H9 (cell line): ENCODE measurements at regions not wholly inside any gene's neighbourhood (a gene's known extent, or its start where the extent isn't known, plus 50 kb on each side); places are given as distances from the start of the nearest gene placed in this dataset.

Experiments used
- DNase-seq: peaks from one replicate; pipeline ENCODE4 v3.0.0-alpha.2; 2017
- H2AFZ ChIP-seq: one replicate; pipeline ENCODE4 v1.6.1; 2013; ENCODE audit warnings: mild to moderate bottlenecking, low read length, control low read depth, moderate library complexity
- H2AK5ac ChIP-seq: 2 replicates; pipeline ENCODE4 v1.6.1; 2013; ENCODE audit warnings: low read length, control low read depth, mixed read lengths; ENCODE audit not compliant: insufficient read length
- H2BK120ac ChIP-seq: one replicate; pipeline ENCODE4 v1.6.1; 2013; ENCODE audit warnings: low read depth, mild to moderate bottlenecking, low read length, control low read depth, inconsistent platforms; ENCODE audit not compliant: poor library complexity, severe bottlenecking
- H2BK12ac ChIP-seq: 2 replicates; pipeline ENCODE4 v1.6.1; 2013; ENCODE audit warnings: low read length, control low read depth, mixed read lengths, low read depth; ENCODE audit not compliant: insufficient read length
- H2BK15ac ChIP-seq: 2 replicates; pipeline ENCODE4 v1.6.1; 2013; ENCODE audit warnings: low read depth, low read length, control low read depth
- H2BK20ac ChIP-seq: one replicate; pipeline ENCODE4 v1.6.1; 2013; ENCODE audit warnings: low read depth, mild to moderate bottlenecking, low read length, control low read depth, inconsistent platforms; ENCODE audit not compliant: poor library complexity, severe bottlenecking
- H2BK5ac ChIP-seq: 2 replicates; pipeline ENCODE4 v1.6.1; 2013; ENCODE audit warnings: low read length, control low read depth, mixed read lengths; ENCODE audit not compliant: insufficient read length
- H3K14ac ChIP-seq: 2 replicates; pipeline ENCODE4 v1.6.1; 2013; ENCODE audit warnings: low read length, control low read depth; ENCODE audit not compliant: insufficient read depth
- H3K18ac ChIP-seq: 2 replicates; pipeline ENCODE4 v1.6.1; 2013; ENCODE audit warnings: low read depth, mild to moderate bottlenecking, mixed read lengths, low read length, control low read depth; ENCODE audit not compliant: insufficient read length
- H3K23ac ChIP-seq: 2 replicates; pipeline ENCODE4 v1.6.1; 2013; ENCODE audit warnings: low read length, control low read depth, mixed read lengths, low read depth; ENCODE audit not compliant: insufficient read length
- H3K23me2 ChIP-seq: 2 replicates; pipeline ENCODE4 v1.6.1; 2013; ENCODE audit warnings: low read depth, mild to moderate bottlenecking, mixed read lengths, low read length, control low read depth; ENCODE audit not compliant: insufficient read length, poor library complexity, severe bottlenecking
- H3K27ac ChIP-seq: 2 replicates; pipeline ENCODE4 v1.5.1; 2013; ENCODE audit warnings: low read length, control low read depth, mixed read lengths, low read depth; ENCODE audit not compliant: insufficient read length
- H3K27me3 ChIP-seq: 2 replicates; pipeline ENCODE4 v1.6.1; 2013; ENCODE audit warnings: low read length, control low read depth, inconsistent platforms; ENCODE audit not compliant: insufficient read depth
- H3K4ac ChIP-seq: 2 replicates; pipeline ENCODE4 v1.6.1; 2013; ENCODE audit warnings: low read depth, mild to moderate bottlenecking, control low read depth, inconsistent platforms, low read length, moderate library complexity
- H3K4me1 ChIP-seq: 2 replicates; pipeline ENCODE4 v1.6.1; 2013; ENCODE audit warnings: low read length, control low read depth, inconsistent platforms; ENCODE audit not compliant: insufficient read depth
- H3K4me2 ChIP-seq: 2 replicates; pipeline ENCODE4 v1.6.1; 2013; ENCODE audit warnings: low read length, control low read depth, mixed read lengths; ENCODE audit not compliant: insufficient read length, insufficient read depth
- H3K56ac ChIP-seq: 2 replicates; pipeline ENCODE4 v1.6.1; 2013; ENCODE audit warnings: low read depth, mild to moderate bottlenecking, mixed read lengths, low read length, control low read depth; ENCODE audit not compliant: insufficient read length
- H3K79me1 ChIP-seq: 2 replicates; pipeline ENCODE4 v1.6.1; 2013; ENCODE audit warnings: low read depth, mild to moderate bottlenecking, moderate library complexity, low read length, control low read depth, inconsistent platforms; ENCODE audit not compliant: insufficient read depth, poor library complexity, severe bottlenecking
- H3K79me2 ChIP-seq: 2 replicates; pipeline ENCODE4 v1.6.1; 2013; ENCODE audit warnings: low read length, control low read depth, inconsistent platforms; ENCODE audit not compliant: insufficient read depth
- H3K9ac ChIP-seq: 2 replicates; pipeline ENCODE4 v1.6.1; 2013; ENCODE audit warnings: low read length, control low read depth, mixed read lengths; ENCODE audit not compliant: insufficient read length; ENCODE audit errors: extremely low read depth
- H3K9me3 ChIP-seq: one replicate; pipeline ENCODE4 v1.6.1; 2013; ENCODE audit warnings: low read depth, low read length, inconsistent platforms; ENCODE audit not compliant: control insufficient read depth
- H3T11ph ChIP-seq: one replicate; pipeline ENCODE4 v1.6.1; 2013; ENCODE audit warnings: mild to moderate bottlenecking, low read length, control low read depth, inconsistent platforms
- H4K20me1 ChIP-seq: one replicate; pipeline ENCODE4 v1.6.1; 2013; ENCODE audit not compliant: control insufficient read depth, insufficient read length, insufficient read depth
- H4K5ac ChIP-seq: 2 replicates; pipeline ENCODE4 v1.6.1; 2013; ENCODE audit warnings: low read depth, mild to moderate bottlenecking, mixed read lengths, low read length, control low read depth; ENCODE audit not compliant: insufficient read length
- H4K8ac ChIP-seq: replicated peaks from 2 replicates; pipeline ENCODE4 v1.6.1; 2013; ENCODE audit warnings: low read length, control low read depth, mixed read lengths, low read depth; ENCODE audit not compliant: insufficient read length
- H4K91ac ChIP-seq: 2 replicates; pipeline ENCODE4 v1.6.1; 2013; ENCODE audit warnings: low read depth, mild to moderate bottlenecking, moderate library complexity, mixed read lengths, low read length, control low read depth; ENCODE audit not compliant: insufficient read length
- H3K27ac Mint-ChIP-seq, 3 experiments: 2 replicates in 2 of 3; 3 replicates in 1 of 3; pipeline ENCODE4 v1.8.0; 2020 to 2021; ENCODE audit warnings: mixed read lengths in 3 of 3, mild to moderate bottlenecking in 1 of 3, moderate library complexity in 1 of 3
- H3K27me3 Mint-ChIP-seq: 2 replicates; pipeline ENCODE4 v1.8.0; 2021; ENCODE audit warnings: low read depth, mild to moderate bottlenecking, moderate library complexity, mixed read lengths
- H3K36me3 Mint-ChIP-seq, 3 experiments: 2 replicates in 2 of 3; 3 replicates in 1 of 3; pipeline ENCODE4 v1.8.0; 2020 to 2021; ENCODE audit warnings: low read depth in 3 of 3, mixed read lengths in 3 of 3; ENCODE audit not compliant: insufficient read depth in 1 of 3
- H3K4me1 Mint-ChIP-seq, 2 experiments: 2 replicates each; pipeline ENCODE4 v1.8.0; 2020; ENCODE audit warnings: mixed read lengths in 2 of 2
- H3K4me3 Mint-ChIP-seq, 2 experiments: 2 replicates in 1 of 2; 3 replicates in 1 of 2; pipeline ENCODE4 v1.8.0; 2020 to 2021; ENCODE audit warnings: mild to moderate bottlenecking in 2 of 2, mixed read lengths in 2 of 2, moderate library complexity in 1 of 2
- H3K9me3 Mint-ChIP-seq, 2 experiments: 2 replicates in 1 of 2; 3 replicates in 1 of 2; pipeline ENCODE4 v1.8.0; 2020; ENCODE audit warnings: mild to moderate bottlenecking in 2 of 2, mixed read lengths in 2 of 2, moderate library complexity in 1 of 2
- WGBS: extraction: QIAGEN DNeasy Blood & Tissue Kit; methylation state at CpG from one replicate; pipeline ENCODE4 v1.1.7; 2013; ENCODE audit warnings: missing lambda C conversion rate, low lambda C conversion rate, mixed read lengths; ENCODE audit not compliant: insufficient read length; ENCODE audit errors: extremely low coverage; 5-methylcytosine and 5-hydroxymethylcytosine counted together
- TF ChIP-seq, protein P1 (sequence below): fragments of 200-600 bp; sonication (generic); conservative IDR thresholded peaks from 3 replicates; pipeline ENCODE4 v1.8.0; 2021; ENCODE audit warnings: antibody characterized with exemption, mild to moderate bottlenecking

- Histone ChIP-seq H3K14ac (no peak overlapping the region), H3K23ac (no peak overlapping the region), H3K79me2 (no peaks in the 10 kb centered on the region), H3K4me1 (peaks cover 8% of the 10 kb centered on the region), H3K9ac (no peak overlapping the region), H3K23me2 (no peaks in the 10 kb centered on the region), H3K27ac (no peak overlapping the region), H2AFZ (no peak overlapping the region), H4K8ac (no peak overlapping the region), H3T11ph (no peak overlapping the region), H4K91ac (no peak overlapping the region), H2BK120ac (no peak overlapping the region), H3K4ac (no peak overlapping the region), H3K27me3 (no peaks in the 10 kb centered on the region), H3K18ac (no peak overlapping the region), H3K79me1 (no peaks in the 10 kb centered on the region), H2BK5ac (no peak overlapping the region), H2BK12ac (no peak overlapping the region), H3K9me3 (no peaks in the 10 kb centered on the region), H4K20me1 (no peaks in the 10 kb centered on the region), H2BK20ac (no peak overlapping the region), H2BK15ac (no peak overlapping the region), H4K5ac (no peak overlapping the region), H3K56ac (no peak overlapping the region), H3K4me2 (no peak overlapping the region), H2AK5ac (no peak overlapping the region)
- Mint-ChIP-seq H3K4me1 (peaks cover 29% of the 10 kb centered on the region in 2 experiments), H3K36me3 (no peaks in the 10 kb centered on the region), H3K9me3 (peaks cover 0 to 2% of the 10 kb centered on the region in 2 experiments; a peak in 1 of 5 replicates), H3K27ac (no peak overlapping the region), H3K4me3 (no peak overlapping the region), H3K27me3 (no peaks in the 10 kb centered on the region; the same call in 1 of the 2 replicates)
- TF ChIP-seq, protein P1, sequence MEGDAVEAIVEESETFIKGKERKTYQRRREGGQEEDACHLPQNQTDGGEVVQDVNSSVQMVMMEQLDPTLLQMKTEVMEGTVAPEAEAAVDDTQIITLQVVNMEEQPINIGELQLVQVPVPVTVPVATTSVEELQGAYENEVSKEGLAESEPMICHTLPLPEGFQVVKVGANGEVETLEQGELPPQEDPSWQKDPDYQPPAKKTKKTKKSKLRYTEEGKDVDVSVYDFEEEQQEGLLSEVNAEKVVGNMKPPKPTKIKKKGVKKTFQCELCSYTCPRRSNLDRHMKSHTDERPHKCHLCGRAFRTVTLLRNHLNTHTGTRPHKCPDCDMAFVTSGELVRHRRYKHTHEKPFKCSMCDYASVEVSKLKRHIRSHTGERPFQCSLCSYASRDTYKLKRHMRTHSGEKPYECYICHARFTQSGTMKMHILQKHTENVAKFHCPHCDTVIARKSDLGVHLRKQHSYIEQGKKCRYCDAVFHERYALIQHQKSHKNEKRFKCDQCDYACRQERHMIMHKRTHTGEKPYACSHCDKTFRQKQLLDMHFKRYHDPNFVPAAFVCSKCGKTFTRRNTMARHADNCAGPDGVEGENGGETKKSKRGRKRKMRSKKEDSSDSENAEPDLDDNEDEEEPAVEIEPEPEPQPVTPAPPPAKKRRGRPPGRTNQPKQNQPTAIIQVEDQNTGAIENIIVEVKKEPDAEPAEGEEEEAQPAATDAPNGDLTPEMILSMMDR = no peak
- DNase-seq = no peak
- no CpG with 5 or more reads among the region's 2 CpGs for WGBS
Observed at GRCh38 chr2:215621381-215621780, 185.5 kb upstream of the FN1 start.
